MM.1S (cell line): ENCODE measurements at regions not wholly inside any gene's neighbourhood (a gene's known extent, or its start where the extent isn't known, plus 50 kb on each side); places are given as distances from the start of the nearest gene placed in this dataset.

Source experiments
- CTCF ChIP-seq: fragments of 300-600 bp; sonication (generic); IDR thresholded peaks from 2 replicates; pipeline ENCODE4 v1.5.1; 2016; ENCODE audit warnings: antibody characterized with exemption, low read length, mixed read lengths
- EZH2 ChIP-seq: fragments of 300-600 bp; sonication (generic); optimal IDR thresholded peaks from 2 replicates; pipeline ENCODE3; 2017; ENCODE audit warnings: low read depth, mild to moderate bottlenecking, antibody characterized with exemption, low read length, mixed read lengths
- EZH2phosphoT487 ChIP-seq: fragments of 300-600 bp; sonication (generic); IDR thresholded peaks from 2 replicates; pipeline ENCODE4 v1.6.1; 2018; ENCODE audit warnings: antibody characterized with exemption, low read length

DNA sequence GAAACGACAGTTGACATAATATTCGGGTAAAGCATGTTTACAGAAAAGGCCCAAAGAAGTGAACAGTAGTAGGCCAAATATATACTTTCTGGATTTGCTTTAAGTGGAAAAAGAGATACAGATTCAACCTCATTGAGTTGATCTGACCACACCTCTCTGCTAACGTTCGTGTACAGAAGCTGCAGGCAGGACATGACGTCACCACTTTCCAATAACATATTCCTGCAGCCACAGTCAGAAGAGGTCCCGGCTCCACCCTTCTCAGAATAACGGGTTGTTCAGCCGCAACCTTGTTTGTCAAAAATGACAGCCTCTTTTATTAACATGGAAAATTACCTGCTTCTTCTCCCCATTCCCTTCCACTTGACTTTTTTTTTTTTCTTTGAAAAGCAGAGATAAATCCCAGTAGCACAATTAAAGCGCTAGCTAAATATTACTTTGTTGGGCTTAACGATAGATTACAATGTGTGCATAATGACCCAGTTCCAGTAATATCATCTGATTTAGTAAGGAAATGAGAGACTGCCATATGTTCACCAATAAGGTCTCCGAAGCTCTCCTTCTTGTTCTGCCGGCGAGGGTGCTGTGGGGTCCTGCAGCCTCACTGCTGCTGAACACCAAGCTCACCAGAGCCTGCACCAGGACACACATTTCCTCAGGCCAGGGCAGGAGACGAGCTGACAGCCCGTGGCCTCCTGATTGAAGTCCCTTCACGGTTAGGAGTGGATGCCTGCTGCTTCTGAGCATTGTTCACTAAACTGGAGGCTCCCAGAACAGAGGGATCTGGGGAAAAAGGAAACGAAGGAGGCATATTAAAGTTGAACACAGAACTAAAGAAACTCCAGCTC, 451.0 kb upstream of the SALL3 start:
- TF ChIP-seq EZH2 (no peak), CTCF (no peak), EZH2phosphoT487 (no peak)
